ENCODE measurements at regions not wholly inside any gene's neighbourhood (a gene's known extent, or its start where the extent isn't known, plus 50 kb on each side); places are given as distances from the start of the nearest gene placed in this dataset.

- DNase-seq (ENCODE audit: low read depth in 3 of 3, low spot score in 1 of 3): no peak
Measured at GRCh38 chr12:93152617-93153016, 223.5 kb upstream of the EEA1 start.

GRCh38 chr12:93153321-93153720 lies 224.2 kb upstream of the EEA1 start:
- DNase-seq (ENCODE audit: low read depth in 3 of 3, low spot score in 1 of 3): no peak

- no peak for DNase-seq (ENCODE audit: low read depth in 3 of 3, low spot score in 1 of 3)
Measured at GRCh38 chr12:93154096-93154728, 223.5 kb upstream of the NUDT4 start.

- no peak for DNase-seq (ENCODE audit: low read depth in 3 of 3, low spot score in 1 of 3)
Measured at GRCh38 chr12:93154753-93155480, 222.8 kb upstream of the NUDT4 start.

- no peak for DNase-seq (ENCODE audit: low read depth in 3 of 3, low spot score in 1 of 3)
Measured at GRCh38 chr12:93156086-93156716, 221.5 kb upstream of the NUDT4 start.

GRCh38 chr12:93157279-93157678 lies 220.4 kb upstream of the NUDT4 start:
- DNase-seq (ENCODE audit: low read depth in 3 of 3, low spot score in 1 of 3): no peak

- DNase-seq (ENCODE audit: low read depth in 3 of 3, low spot score in 1 of 3): no peak
Measured at GRCh38 chr12:93158065-93158843, 219.5 kb upstream of the NUDT4 start.

- DNase-seq (ENCODE audit: low read depth in 3 of 3, low spot score in 1 of 3): no peak
Measured at GRCh38 chr12:93163260-93164036, 214.3 kb upstream of the NUDT4 start.

GRCh38 chr12:93164103-93164880 lies 213.4 kb upstream of the NUDT4 start:
- DNase-seq (ENCODE audit: low read depth in 3 of 3, low spot score in 1 of 3): no peak

GRCh38 chr12:93165384-93165932 lies 212.3 kb upstream of the NUDT4 start:
- DNase-seq (ENCODE audit: low read depth in 3 of 3, low spot score in 1 of 3): no peak

- DNase-seq (ENCODE audit: low read depth in 3 of 3, low spot score in 1 of 3): no peak
Measured at GRCh38 chr12:93166541-93167307, 211.0 kb upstream of the NUDT4 start.

- DNase-seq (ENCODE audit: low read depth in 3 of 3, low spot score in 1 of 3): no peak
Measured at GRCh38 chr12:93167331-93167730, 210.4 kb upstream of the NUDT4 start.

GRCh38 chr12:93167841-93168492 lies 209.8 kb upstream of the NUDT4 start:
- no peak for DNase-seq (ENCODE audit: low read depth in 3 of 3, low spot score in 1 of 3)

- DNase-seq (ENCODE audit: low read depth in 3 of 3, low spot score in 1 of 3): no peak
Measured at GRCh38 chr12:93168751-93169150, 209.0 kb upstream of the NUDT4 start.

- no peak for DNase-seq (ENCODE audit: low read depth in 3 of 3, low spot score in 1 of 3)
Measured at GRCh38 chr12:93169536-93169935, 208.2 kb upstream of the NUDT4 start.

- no peak for DNase-seq (ENCODE audit: low read depth in 3 of 3, low spot score in 1 of 3)
Measured at GRCh38 chr12:93170928-93171327, 206.8 kb upstream of the NUDT4 start.

- DNase-seq (ENCODE audit: low read depth in 3 of 3, low spot score in 1 of 3): no peak
Measured at GRCh38 chr12:93173178-93173957, 204.4 kb upstream of the NUDT4 start.

- DNase-seq (ENCODE audit: low read depth in 3 of 3, low spot score in 1 of 3): no peak
Measured at GRCh38 chr12:93174048-93174447, 203.7 kb upstream of the NUDT4 start.
